ENCODE measurements at regions not wholly inside any gene's neighbourhood (a gene's known extent, or its start where the extent isn't known, plus 50 kb on each side); places are given as distances from the start of the nearest gene placed in this dataset.
"Not testable (repeated sequence)": the region's sequence is repeated elsewhere in the genome, so short reads cannot be mapped to it uniquely, and the experiment has no call there.

DNA sequence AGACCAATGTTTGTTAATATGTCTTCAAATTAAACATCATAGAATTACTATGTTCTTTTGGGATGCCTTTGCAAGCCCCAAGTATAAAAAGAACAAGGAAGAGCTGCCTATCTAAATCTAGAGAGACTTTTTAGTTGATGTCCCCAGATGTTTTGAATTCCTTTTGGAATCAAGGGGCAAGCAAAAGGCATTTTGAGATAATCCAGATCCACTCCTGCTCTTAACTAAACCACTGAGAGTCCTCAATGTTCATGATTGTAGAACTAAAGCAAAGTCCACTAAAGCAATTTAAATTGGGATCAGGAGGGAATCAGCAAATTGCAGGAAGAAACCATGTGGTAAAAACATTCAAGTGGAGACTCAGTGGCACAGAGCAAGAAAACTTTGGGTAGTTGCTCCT lies 558.5 kb upstream of the VRK2 start:
- H3K4me3 ChIP-seq: no peak overlapping the region
- TF ChIP-seq FOXP2 (optimal IDR thresholded peaks at IDR 0.05; ENCODE audit: control extremely low read depth, extremely low read length, insufficient read depth): no peak
- TF ChIP-seq EZH2 (IDR thresholded peaks at IDR 0.05): no peak
- TF ChIP-seq POLR2AphosphoS5 (IDR thresholded peaks at IDR 0.05; ENCODE audit: borderline replicate concordance, low read depth, low read length): no peak

DNA sequence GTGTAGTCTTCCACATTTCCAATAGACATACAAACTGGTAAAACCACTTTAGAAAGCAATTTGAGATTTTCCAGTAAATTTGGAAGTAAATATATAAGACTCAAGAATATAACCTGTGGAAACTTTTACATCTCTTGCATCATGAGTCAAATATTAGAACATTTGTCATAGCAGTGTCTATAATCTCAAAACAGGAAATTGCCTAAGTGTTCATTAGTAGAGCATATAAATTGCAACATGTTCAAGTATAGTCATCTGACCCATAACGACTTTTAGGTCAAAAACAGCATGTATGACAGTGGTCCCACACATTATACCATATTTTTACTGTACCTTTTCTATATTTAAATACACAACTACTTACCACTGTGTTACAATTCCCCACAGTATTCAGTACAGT lies 555.9 kb upstream of the VRK2 start:
- no peak overlapping the region for H3K9ac ChIP-seq (ENCODE audit: insufficient read length)
- H3K36me3 ChIP-seq (ENCODE audit: insufficient read depth, low read length): no peaks in the 10 kb centered on the region
- H3K9me3 ChIP-seq (ENCODE audit: low read depth, low read length): no peaks in the 10 kb centered on the region
- no peak overlapping the region for H3K4me3 ChIP-seq
- DNase-seq (ENCODE audit: low read depth, low spot score): no peak
- TF ChIP-seq FOXP2 (optimal IDR thresholded peaks at IDR 0.05; ENCODE audit: control extremely low read depth, extremely low read length, insufficient read depth) (no peak), POLR2AphosphoS5 (IDR thresholded peaks at IDR 0.05; ENCODE audit: borderline replicate concordance, low read depth, low read length) (no peak), EZH2 (IDR thresholded peaks at IDR 0.05) (no peak)
- no peak overlapping the region for H3K27ac ChIP-seq

More for the DNA sequence above, 558.5 kb upstream of the VRK2 start:
- DNase-seq (ENCODE audit: low read depth, low spot score): no peak
- no peak overlapping the region for H3K27ac ChIP-seq
- no peak overlapping the region for H3K9ac ChIP-seq (ENCODE audit: insufficient read length)
- no peaks in the 10 kb centered on the region for H3K36me3 ChIP-seq (ENCODE audit: insufficient read depth, low read length)
- no peaks in the 10 kb centered on the region for H3K9me3 ChIP-seq (ENCODE audit: low read depth, low read length)

DNA sequence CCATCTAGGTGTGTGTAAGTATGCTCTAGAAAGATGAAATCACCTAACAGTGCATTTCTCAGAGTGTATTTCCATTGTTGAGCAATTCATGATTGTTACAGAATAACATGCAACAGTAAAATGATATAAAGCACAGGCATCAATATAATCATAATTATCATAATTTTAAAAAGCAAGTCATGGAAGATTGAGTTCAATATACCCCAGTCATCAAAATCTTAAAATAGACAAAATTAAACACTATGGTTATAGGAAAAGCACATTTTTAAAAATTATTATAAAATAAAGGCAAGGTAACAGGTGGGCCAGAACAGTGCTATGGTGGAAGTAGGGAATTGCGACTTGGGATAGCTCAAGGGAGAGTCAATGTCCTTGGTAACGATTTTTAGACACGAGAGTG lies 555.4 kb upstream of the VRK2 start:
- no peaks in the 10 kb centered on the region for H3K36me3 ChIP-seq (ENCODE audit: insufficient read depth, low read length)
- H3K9ac ChIP-seq (ENCODE audit: insufficient read length): no peak overlapping the region
- no peak for DNase-seq (ENCODE audit: low read depth, low spot score)
- H3K27ac ChIP-seq: no peak overlapping the region
- no peaks in the 10 kb centered on the region for H3K9me3 ChIP-seq (ENCODE audit: low read depth, low read length)
- TF ChIP-seq FOXP2 (optimal IDR thresholded peaks at IDR 0.05; ENCODE audit: control extremely low read depth, extremely low read length, insufficient read depth) (no peak), EZH2 (IDR thresholded peaks at IDR 0.05) (no peak), POLR2AphosphoS5 (IDR thresholded peaks at IDR 0.05; ENCODE audit: borderline replicate concordance, low read depth, low read length) (no peak)
- H3K4me3 ChIP-seq: no peak overlapping the region

DNA sequence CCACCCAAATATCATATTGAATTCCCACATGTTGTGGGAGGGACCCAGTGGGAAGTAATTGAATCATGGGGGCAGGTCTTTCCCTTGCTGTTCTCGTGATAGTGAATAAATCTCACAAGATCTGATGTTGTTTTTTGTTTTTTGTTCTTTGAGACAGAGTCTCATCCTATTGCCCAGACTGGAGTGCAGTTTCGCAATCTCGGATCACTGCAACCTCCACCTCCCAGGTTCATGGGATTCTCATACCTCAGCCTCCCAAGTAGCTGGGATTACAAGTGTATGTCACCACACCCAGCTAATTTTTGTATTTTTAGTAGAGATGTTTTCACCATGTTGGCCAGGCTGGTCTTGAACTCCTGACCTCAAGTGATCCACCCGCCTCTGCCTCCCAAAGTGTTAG lies 552.6 kb upstream of the VRK2 start:
- not testable (repeated sequence) for H3K4me3 ChIP-seq; H3K27ac ChIP-seq; H3K9ac ChIP-seq (ENCODE audit: insufficient read length); DNase-seq (ENCODE audit: low read depth, low spot score); H3K9me3 ChIP-seq (ENCODE audit: low read depth, low read length); H3K36me3 ChIP-seq (ENCODE audit: insufficient read depth, low read length)

DNA sequence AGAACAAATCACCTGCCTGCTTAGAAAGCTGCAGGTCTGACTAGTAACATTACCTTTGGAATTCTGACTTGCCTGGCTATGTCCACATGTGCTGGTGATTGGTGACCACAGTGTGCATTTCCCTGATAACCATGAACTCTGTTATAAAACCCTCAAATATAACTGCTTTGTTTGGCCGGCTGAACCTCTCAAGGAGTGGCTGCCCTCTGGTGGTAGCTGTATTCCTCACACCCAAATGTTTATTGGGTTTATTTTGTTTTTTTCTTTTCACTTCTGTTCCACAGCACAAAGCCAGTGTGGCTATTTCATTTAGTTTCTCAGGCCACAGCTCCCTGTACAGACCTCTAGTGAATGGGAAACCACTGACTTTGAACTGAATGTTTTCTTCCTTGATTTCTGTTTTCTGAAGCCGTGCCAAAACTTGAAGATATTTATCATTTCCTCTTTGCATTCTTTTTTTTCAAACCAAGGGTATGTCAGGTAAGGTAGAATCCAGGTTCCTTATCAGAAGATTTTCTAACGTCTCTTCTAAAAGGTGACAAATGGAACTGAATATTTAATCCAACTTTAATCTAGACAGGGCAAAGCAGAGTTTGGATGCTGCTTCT lies 549.0 kb upstream of the VRK2 start:
- no peak overlapping the region for H3K27ac ChIP-seq
- H3K4me3 ChIP-seq: no peak overlapping the region
- H3K9ac ChIP-seq (ENCODE audit: insufficient read length): no peak overlapping the region
- H3K9me3 ChIP-seq (ENCODE audit: low read depth, low read length): no peaks in the 10 kb centered on the region
- peak; percentile 14 for DNase-seq (ENCODE audit: low read depth, low spot score)
- TF ChIP-seq FOXP2 (optimal IDR thresholded peaks at IDR 0.05; ENCODE audit: control extremely low read depth, extremely low read length, insufficient read depth) (no peak), EZH2 (IDR thresholded peaks at IDR 0.05) (no peak), POLR2AphosphoS5 (IDR thresholded peaks at IDR 0.05; ENCODE audit: borderline replicate concordance, low read depth, low read length) (no peak)
- H3K36me3 ChIP-seq (ENCODE audit: insufficient read depth, low read length): no peaks in the 10 kb centered on the region

DNA sequence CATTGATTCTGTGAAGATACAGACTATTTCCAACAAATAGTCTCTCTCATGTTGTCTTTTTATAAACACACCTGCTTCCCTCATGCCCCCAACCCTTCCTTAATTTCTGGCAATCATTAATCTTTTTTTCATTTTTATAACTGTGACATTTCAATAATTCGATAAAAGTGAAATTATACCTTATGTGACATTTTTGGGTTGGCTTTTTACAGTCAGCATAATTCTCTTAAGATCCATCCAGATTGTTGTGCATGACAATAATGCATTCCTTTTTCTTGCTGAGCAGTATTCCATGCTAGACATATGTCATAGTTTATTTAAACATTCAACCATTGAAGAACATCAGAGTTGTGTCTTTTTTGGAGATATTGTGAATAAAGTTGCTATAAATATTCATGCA lies 541.8 kb upstream of the VRK2 start:
- Histone ChIP-seq H3K27ac (no peak overlapping the region), H3K9me3 (ENCODE audit: low read depth, low read length) (no peaks in the 10 kb centered on the region), H3K9ac (ENCODE audit: insufficient read length) (no peak overlapping the region), H3K4me3 (no peak overlapping the region), H3K36me3 (ENCODE audit: insufficient read depth, low read length) (no peaks in the 10 kb centered on the region)
- DNase-seq (ENCODE audit: low read depth, low spot score): no peak
- TF ChIP-seq POLR2AphosphoS5 (IDR thresholded peaks at IDR 0.05; ENCODE audit: borderline replicate concordance, low read depth, low read length) (no peak), EZH2 (IDR thresholded peaks at IDR 0.05) (no peak), FOXP2 (optimal IDR thresholded peaks at IDR 0.05; ENCODE audit: control extremely low read depth, extremely low read length, insufficient read depth) (no peak)

DNA sequence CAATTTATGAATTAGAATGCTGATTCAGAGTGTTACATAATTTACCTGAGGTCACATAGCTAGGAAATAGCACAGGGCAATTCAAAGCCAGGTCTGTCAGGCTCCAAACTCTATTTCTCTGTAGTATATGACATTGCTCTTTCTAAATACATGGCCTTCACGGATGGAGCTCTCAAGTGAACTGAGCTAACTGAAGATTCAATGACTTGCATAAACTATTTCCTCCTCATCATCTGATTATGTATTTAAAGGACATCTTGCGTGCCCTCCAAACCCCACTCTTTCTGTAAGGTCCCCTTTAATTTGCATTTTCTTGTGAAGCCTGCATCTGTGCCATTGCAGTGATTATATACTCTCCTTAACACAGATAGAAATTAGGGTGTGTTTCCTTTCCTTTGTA lies 537.4 kb upstream of the VRK2 start:
- H3K9ac ChIP-seq (ENCODE audit: insufficient read length): no peak overlapping the region

DNA sequence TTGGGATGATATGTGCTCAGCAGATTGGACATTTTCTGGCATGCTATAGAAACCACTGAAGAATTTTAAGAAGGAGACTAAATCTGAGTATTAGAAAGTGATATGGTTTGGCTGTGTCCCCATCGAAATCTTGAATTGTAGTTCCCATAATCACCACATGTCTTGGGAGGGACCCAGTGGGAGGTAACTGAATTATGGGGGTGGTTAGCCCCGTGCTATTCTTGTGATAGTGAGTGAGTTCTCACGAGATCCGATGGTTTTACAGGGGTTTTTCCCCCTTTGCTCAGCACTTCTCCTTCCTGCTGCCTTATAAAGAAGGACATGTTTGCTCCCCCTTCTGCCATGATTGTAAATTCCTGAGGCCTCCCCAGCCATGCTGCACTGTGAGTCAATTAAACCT lies 535.9 kb upstream of the VRK2 start:
- Histone ChIP-seq H3K4me3 (no peak overlapping the region), H3K9ac (ENCODE audit: insufficient read length) (no peak overlapping the region), H3K9me3 (ENCODE audit: low read depth, low read length) (no peaks in the 10 kb centered on the region), H3K36me3 (ENCODE audit: insufficient read depth, low read length) (no peaks in the 10 kb centered on the region), H3K27ac (no peak overlapping the region)
- TF ChIP-seq POLR2AphosphoS5 (IDR thresholded peaks at IDR 0.05; ENCODE audit: borderline replicate concordance, low read depth, low read length): no peak
- TF ChIP-seq EZH2 (IDR thresholded peaks at IDR 0.05): no peak
- TF ChIP-seq FOXP2 (optimal IDR thresholded peaks at IDR 0.05; ENCODE audit: control extremely low read depth, extremely low read length, insufficient read depth): no peak
- no peak for DNase-seq (ENCODE audit: low read depth, low spot score)

More for the DNA sequence above, 537.4 kb upstream of the VRK2 start:
- H3K27ac ChIP-seq: no peak overlapping the region
- no peaks in the 10 kb centered on the region for H3K36me3 ChIP-seq (ENCODE audit: insufficient read depth, low read length)
- DNase-seq (ENCODE audit: low read depth, low spot score): no peak
- H3K4me3 ChIP-seq: no peak overlapping the region
- TF ChIP-seq EZH2 (IDR thresholded peaks at IDR 0.05) (no peak), POLR2AphosphoS5 (IDR thresholded peaks at IDR 0.05; ENCODE audit: borderline replicate concordance, low read depth, low read length) (no peak), FOXP2 (optimal IDR thresholded peaks at IDR 0.05; ENCODE audit: control extremely low read depth, extremely low read length, insufficient read depth) (no peak)
- H3K9me3 ChIP-seq (ENCODE audit: low read depth, low read length): no peaks in the 10 kb centered on the region

DNA sequence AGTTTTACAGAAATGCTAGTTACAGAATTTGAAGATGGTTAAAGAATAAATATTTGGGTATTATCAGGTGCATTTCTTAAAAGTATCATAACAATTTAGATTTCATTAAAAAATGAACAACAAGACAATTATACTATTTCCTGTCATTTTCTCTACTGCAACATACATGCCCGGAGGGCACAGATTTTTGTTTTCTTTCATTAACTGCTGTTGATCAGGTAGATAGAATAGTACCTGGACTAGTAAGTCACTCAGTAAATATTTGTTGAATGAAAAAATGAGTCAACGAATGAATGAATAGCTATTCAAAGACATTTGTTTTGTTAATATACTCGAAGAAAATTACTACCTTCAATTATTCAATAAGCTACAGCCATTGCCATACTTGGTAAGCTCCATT lies 531.2 kb upstream of the VRK2 start:
- Histone ChIP-seq H3K36me3 (ENCODE audit: insufficient read depth, low read length) (no peaks in the 10 kb centered on the region), H3K27ac (no peak overlapping the region), H3K9ac (ENCODE audit: insufficient read length) (no peak overlapping the region), H3K9me3 (ENCODE audit: low read depth, low read length) (no peaks in the 10 kb centered on the region), H3K4me3 (no peak overlapping the region)
- DNase-seq (ENCODE audit: low read depth, low spot score): no peak
- TF ChIP-seq POLR2AphosphoS5 (IDR thresholded peaks at IDR 0.05; ENCODE audit: borderline replicate concordance, low read depth, low read length) (no peak), EZH2 (IDR thresholded peaks at IDR 0.05) (no peak), FOXP2 (optimal IDR thresholded peaks at IDR 0.05; ENCODE audit: control extremely low read depth, extremely low read length, insufficient read depth) (no peak)
